ENCODE measurements at regions not wholly inside any gene's neighbourhood (a gene's known extent, or its start where the extent isn't known, plus 50 kb on each side); places are given as distances from the start of the nearest gene placed in this dataset.

DNA sequence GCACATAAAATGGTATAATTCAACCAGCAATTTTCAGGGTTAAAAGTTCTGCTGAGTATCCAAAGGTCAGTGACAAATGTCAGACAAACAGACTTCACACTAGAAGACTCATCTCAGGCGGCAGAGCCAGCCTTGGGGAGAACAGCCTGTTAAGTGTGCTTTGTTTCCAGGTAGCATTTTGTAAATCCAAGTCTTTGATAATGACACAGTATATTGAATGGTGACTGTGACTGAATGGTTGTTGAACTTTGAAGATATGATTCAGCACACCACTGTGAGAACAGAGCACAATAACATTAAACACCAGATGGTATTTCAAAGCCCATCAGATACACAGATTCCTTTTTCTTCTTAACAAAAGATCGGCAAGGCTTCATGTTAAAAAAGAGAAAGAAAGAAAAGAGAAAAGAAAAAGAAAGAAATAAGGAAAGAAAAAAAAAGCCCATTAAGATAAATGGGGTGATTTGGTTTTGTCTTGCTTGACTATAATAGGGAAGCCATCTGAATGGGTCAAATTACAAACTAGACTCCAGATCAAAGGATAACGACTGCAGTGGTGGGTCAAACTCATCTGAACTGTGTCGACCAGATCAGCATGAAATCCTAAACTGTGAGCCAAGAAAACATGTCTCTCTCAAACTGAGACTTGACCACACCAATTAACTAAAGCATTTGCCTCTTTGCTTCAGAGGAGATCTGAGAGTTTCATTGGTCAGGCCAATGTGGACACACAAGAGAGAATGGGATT lies 313.0 kb upstream of the ZNF608 start:
- TF ChIP-seq POLR2A (IDR thresholded peaks at IDR 0.05) (no peak), POLR2AphosphoS5 (IDR thresholded peaks at IDR 0.05) (no peak)
- TF ChIP-seq, protein P1, sequence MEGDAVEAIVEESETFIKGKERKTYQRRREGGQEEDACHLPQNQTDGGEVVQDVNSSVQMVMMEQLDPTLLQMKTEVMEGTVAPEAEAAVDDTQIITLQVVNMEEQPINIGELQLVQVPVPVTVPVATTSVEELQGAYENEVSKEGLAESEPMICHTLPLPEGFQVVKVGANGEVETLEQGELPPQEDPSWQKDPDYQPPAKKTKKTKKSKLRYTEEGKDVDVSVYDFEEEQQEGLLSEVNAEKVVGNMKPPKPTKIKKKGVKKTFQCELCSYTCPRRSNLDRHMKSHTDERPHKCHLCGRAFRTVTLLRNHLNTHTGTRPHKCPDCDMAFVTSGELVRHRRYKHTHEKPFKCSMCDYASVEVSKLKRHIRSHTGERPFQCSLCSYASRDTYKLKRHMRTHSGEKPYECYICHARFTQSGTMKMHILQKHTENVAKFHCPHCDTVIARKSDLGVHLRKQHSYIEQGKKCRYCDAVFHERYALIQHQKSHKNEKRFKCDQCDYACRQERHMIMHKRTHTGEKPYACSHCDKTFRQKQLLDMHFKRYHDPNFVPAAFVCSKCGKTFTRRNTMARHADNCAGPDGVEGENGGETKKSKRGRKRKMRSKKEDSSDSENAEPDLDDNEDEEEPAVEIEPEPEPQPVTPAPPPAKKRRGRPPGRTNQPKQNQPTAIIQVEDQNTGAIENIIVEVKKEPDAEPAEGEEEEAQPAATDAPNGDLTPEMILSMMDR (IDR thresholded peaks at IDR 0.05): no peak

All from suprapubic skin (tissue), 4 donors.